CD4-positive, alpha-beta T cell treated with Interleukin-10 for 1 hour (primary cell): ENCODE measurements at regions not wholly inside any gene's neighbourhood (a gene's known extent, or its start where the extent isn't known, plus 50 kb on each side); places are given as distances from the start of the nearest gene placed in this dataset.

Experiments used
- DNase-seq: peaks from one replicate; pipeline ENCODE4 v3.0.0-alpha.2; 2020

DNA sequence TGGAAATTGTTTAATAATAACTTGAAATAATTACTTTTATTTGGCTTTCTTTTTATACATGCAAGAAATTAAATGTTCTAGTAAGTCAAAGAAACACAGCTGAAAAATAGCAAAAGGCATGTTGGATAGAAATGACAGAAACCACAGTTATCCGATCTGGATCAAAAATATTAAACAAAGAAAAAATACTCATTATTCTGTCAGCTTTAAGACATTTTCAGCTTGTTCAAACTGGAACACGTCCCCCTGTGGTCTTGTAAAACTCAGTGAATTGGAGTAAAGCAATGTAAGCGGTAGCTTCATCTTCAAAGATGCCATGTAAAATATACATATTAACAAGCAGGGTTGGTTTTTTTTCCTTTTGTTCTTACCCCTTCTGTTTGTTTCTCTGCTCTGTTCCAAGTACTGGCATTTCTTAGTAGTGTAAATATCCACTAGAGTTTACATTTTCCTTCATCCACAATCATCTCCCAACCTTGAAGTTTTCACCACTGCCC lies 223.4 kb downstream of the IGSF11 start:
- no peak for DNase-seq

DNA sequence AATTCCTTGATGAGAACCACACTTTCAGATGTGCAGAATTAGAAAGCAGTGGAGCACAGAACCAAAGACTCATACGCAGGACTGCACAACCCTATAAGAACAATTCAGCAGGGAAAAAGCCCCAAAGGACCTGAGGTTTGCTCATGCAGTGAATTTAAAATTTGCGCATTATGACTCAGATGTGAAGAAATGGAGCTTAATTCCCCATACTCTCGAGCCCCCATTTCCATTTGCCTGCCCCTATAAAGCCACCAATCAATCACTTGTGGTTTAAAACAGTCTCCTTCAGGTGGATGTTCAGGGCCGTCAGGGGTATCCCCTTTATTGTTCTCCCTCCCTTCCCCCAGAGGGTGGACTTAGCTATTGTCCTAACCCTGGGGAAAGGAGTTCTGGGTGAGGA lies 221.2 kb downstream of the IGSF11 start:
- DNase-seq = no peak

DNA sequence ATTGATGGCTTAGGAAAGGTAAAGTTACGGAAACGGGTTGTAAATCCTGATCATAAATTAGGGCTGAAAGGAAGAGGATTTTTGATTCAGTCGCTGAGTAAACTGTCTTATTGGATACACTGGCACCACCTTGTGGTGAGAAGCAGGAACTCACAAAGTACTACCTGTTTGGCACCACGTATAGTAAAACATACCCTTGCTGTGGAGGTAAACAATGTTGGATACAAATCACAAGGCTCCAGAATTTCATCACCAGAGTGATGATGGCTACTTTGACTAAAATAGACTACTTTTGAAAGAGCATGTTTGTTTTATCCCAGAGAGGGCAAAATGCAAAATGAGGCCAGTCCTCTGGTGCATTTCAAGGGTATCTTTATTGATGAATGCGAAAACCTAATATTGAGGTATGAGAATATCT lies 216.9 kb downstream of the IGSF11 start:
- peak; percentile 49 for DNase-seq

DNA sequence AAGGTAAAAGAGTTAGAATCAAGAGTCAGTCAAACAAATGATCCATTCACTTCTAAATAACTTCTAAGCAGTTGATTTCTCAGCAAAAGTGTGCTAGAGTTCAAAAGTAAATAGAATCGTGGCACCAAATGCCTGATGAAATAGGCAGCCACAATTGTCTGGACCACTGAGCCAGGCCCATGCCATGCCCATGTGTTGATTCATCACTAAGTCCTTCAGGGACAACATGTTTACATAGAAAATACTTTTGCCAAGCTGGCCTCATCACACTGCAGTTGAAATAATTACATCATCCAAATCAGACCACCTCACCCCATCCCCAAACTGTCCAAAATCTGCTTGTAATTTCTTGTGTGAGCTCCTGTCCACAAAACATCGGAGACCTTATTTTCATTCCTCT lies 216.3 kb downstream of the IGSF11 start:
- DNase-seq = no peak

DNA sequence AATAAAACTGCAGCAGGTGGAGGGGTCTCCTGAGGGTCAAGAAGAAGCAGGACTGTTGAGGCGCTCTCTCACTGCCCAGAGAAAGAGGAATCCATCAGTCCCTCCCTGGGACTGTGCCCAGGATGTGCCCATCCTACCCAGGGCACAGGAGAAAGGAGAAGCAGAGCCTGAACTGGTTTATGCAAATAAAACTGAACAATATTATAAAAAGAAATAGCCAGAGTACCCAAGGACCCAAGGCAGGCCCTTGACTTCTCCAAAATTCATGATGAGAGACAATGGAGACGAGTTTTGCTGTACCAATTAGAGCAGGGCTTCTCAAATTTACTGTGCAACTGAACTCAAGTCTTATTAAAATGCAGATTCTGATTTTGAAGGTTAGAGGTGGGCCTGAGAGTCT lies 211.0 kb downstream of the IGSF11 start:
- no peak for DNase-seq

DNA sequence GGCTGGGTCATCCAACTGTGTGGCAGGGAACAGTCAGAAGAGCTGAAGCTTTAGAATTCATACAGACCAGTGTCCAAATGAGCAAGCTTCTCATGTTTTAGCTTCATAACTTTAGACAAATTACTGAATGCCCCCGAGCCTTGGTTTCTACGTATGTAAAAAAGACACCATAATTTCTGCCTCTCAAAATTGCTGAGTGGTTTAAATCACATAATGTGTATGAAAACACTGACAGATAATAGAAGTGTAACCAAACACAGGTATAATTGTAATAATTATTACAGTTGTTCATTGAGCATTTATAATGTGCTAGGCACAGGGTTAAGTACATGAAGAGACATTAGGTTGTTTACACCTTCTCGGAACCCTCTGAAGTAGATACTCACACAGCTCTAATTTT lies 207.2 kb downstream of the IGSF11 start:
- DNase-seq = no peak

DNA sequence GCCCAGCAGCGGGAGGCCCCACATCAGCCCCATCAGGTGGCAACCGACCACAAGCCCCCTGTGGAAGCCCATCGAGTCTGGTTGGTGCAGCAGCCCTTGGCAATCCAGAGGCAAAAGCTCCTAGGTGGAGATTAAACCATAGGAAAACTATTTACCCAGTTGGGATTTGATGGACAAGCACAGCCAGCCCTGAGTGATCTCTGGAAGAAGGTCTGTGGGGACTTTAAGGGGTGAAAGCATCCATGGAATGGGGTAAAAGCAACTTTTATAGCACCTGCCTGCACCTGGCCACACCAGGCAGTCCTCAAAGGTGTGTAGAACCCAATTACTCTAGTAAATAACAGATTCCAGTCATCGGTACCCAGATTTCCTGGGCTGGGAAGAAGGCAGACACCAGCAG lies 206.3 kb downstream of the IGSF11 start:
- DNase-seq = no peak

DNA sequence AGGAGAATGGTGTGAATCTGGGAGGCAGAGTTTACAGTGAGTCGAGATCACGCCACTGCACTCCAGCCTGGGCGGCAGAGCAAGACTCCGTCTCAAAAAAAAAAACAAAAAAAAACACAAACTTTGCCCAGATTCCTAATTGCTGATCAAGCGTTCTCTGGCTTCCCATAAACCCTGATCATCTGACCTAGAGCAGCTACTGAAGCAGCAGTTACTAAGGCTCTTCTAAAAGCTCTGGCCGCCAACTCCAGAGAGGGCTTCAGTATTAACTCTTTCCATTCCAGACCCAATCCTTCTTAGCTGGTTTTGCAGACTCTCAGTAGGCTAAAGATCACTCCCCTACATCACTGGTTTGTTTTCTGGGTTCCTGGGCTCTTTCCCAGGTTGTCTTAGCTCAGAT lies 201.6 kb downstream of the IGSF11 start:
- no peak for DNase-seq

DNA sequence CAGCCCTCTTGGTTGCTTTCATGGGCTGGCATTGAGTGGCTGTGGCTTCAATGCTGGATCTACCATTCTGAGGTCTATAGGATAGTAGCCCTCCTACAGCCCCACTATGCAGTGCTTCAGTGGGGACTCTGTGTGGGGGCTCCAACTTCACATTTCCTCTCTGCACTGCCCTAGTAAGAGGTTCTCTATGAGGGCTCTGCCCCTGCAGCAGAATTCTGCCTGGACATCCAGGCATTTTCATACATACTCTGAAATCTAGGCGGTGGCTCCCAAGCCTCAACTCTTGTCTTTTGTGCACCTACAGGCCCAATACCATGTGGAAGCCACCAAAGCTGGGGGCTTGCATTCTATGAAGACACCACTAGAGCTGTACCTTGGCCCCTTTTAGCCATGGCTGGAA lies 195.8 kb downstream of the IGSF11 start:
- no peak for DNase-seq

DNA sequence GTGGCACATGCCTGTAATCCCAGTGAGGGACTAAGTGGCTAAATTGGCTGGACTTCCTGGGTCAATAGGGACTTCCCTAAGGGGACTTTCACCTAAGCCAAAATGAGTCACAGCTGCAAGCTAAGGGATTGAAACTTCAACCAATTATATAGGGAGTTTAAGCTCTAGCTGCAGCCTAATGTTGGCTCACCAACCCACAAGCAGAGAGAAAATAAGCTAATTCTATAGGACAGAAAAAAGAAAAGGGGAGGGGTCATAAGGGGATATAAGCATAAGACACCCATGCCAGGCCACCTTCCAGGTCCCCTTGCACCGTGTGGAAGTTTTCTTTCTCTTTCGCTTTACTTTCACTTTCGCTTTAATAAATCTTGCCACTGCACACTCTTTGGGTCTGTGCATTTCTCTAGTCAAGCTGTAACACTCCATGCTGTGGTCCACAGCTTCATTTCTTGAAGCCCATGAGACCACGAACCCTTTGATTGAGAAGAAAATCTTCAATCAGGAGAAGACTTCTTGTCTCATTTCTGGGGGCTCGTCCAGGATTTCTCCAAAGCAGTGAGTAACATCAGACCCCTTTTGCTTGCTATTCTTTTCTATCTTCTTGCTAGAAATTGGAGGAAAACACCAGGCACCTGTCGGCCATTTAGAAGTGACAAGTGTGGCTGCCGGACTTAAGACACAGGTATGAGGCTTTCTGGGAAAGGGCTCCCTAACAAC lies 192.3 kb downstream of the IGSF11 start:
- DNase-seq = no peak

DNA sequence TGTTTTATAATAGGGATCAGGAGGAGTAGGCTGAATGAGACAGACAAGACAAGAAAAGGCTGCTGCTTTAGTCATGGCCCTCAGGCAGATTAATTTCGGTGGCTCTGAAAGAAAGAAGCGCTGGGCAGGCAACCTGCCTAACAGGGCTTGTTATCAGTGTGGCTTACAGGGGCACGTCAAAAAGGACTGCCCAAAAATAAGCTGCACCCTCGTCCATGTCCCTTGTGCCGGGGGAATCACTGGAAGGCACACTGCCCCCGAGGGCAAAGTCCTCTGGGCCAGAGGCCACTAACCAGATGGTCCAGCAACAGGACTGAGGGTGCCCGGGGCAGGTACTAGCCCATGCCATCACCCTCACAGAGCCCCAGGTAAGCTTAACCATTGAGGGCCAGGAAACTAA lies 188.5 kb downstream of the IGSF11 start:
- no peak for DNase-seq
